ENCODE measurements at regions not wholly inside any gene's neighbourhood (a gene's known extent, or its start where the extent isn't known, plus 50 kb on each side); places are given as distances from the start of the nearest gene placed in this dataset.
"Not testable (repeated sequence)": the region's sequence is repeated elsewhere in the genome, so short reads cannot be mapped to it uniquely, and the experiment has no call there.

GRCh38 chr2:235105821-235106359, 154.1 kb downstream of the SH3BP4 start:
- no peak for TF ChIP-seq CTCF (IDR thresholded peaks at IDR 0.05; ENCODE audit: poor library complexity, severe bottlenecking)
- DNase-seq (ENCODE audit: low spot score) (no peak), ATAC-seq (ENCODE audit: low read depth) (no peak)

GRCh38 chr2:235106874-235107639, 155.2 kb downstream of the SH3BP4 start:
- Histone ChIP-seq H3K4me3 (ENCODE audit: severe bottlenecking) (no peak overlapping the region), H3K27me3 (ENCODE audit: insufficient read depth, poor library complexity, severe bottlenecking) (no peaks in the 10 kb centered on the region), H3K27ac (ENCODE audit: poor library complexity, severe bottlenecking) (no peak overlapping the region), H3K36me3 (ENCODE audit: low read depth) (no peaks in the 10 kb centered on the region), H3K4me1 (ENCODE audit: insufficient read depth, poor library complexity, severe bottlenecking) (no peaks in the 10 kb centered on the region), H3K9me3 (ENCODE audit: severe bottlenecking) (no peaks in the 10 kb centered on the region)
- TF ChIP-seq CTCF (IDR thresholded peaks at IDR 0.05; ENCODE audit: poor library complexity, severe bottlenecking), result peak; percentile 87
- ATAC-seq (ENCODE audit: low read depth), result peak; percentile 80; the same call in 2 of the 3 replicates
- no peak for DNase-seq (ENCODE audit: low spot score)

More at GRCh38 chr2:235105821-235106359, 154.1 kb downstream of the SH3BP4 start:
- H3K4me3 ChIP-seq (ENCODE audit: severe bottlenecking), result no peak overlapping the region
- no peaks in the 10 kb centered on the region for H3K27me3 ChIP-seq (ENCODE audit: insufficient read depth, poor library complexity, severe bottlenecking)
- no peaks in the 10 kb centered on the region for H3K36me3 ChIP-seq (ENCODE audit: low read depth)
- H3K27ac ChIP-seq (ENCODE audit: poor library complexity, severe bottlenecking), result no peak overlapping the region
- H3K4me1 ChIP-seq (ENCODE audit: insufficient read depth, poor library complexity, severe bottlenecking), result no peaks in the 10 kb centered on the region
- H3K9me3 ChIP-seq (ENCODE audit: severe bottlenecking), result no peaks in the 10 kb centered on the region

- H3K36me3 ChIP-seq (ENCODE audit: low read depth), result no peaks in the 10 kb centered on the region
- no peaks in the 10 kb centered on the region for H3K4me1 ChIP-seq (ENCODE audit: insufficient read depth, poor library complexity, severe bottlenecking)
- H3K9me3 ChIP-seq (ENCODE audit: severe bottlenecking), result no peaks in the 10 kb centered on the region
- ATAC-seq (ENCODE audit: low read depth), result no peak
- peak; percentile 6 for TF ChIP-seq CTCF (IDR thresholded peaks at IDR 0.05; ENCODE audit: poor library complexity, severe bottlenecking)
- H3K27me3 ChIP-seq (ENCODE audit: insufficient read depth, poor library complexity, severe bottlenecking), result no peaks in the 10 kb centered on the region
- H3K27ac ChIP-seq (ENCODE audit: poor library complexity, severe bottlenecking), result no peak overlapping the region
- no peak overlapping the region for H3K4me3 ChIP-seq (ENCODE audit: severe bottlenecking)
- DNase-seq (ENCODE audit: low spot score), result no peak
Measured at GRCh38 chr2:235107640-235107951, 155.8 kb downstream of the SH3BP4 start.

- not testable (repeated sequence) for H3K36me3 ChIP-seq (ENCODE audit: low read depth); H3K4me3 ChIP-seq (ENCODE audit: severe bottlenecking); H3K27ac ChIP-seq (ENCODE audit: poor library complexity, severe bottlenecking); H3K27me3 ChIP-seq (ENCODE audit: insufficient read depth, poor library complexity, severe bottlenecking); H3K4me1 ChIP-seq (ENCODE audit: insufficient read depth, poor library complexity, severe bottlenecking); DNase-seq (ENCODE audit: low spot score); H3K9me3 ChIP-seq (ENCODE audit: severe bottlenecking); ATAC-seq (ENCODE audit: low read depth)
Measured at GRCh38 chr2:235109561-235109960, 157.7 kb downstream of the SH3BP4 start.

GRCh38 chr2:235112365-235112764, 160.5 kb downstream of the SH3BP4 start:
- H3K4me1 ChIP-seq (ENCODE audit: insufficient read depth, poor library complexity, severe bottlenecking), result no peaks in the 10 kb centered on the region
- H3K27ac ChIP-seq (ENCODE audit: poor library complexity, severe bottlenecking), result no peak overlapping the region
- TF ChIP-seq CTCF (IDR thresholded peaks at IDR 0.05; ENCODE audit: poor library complexity, severe bottlenecking), result no peak
- no peak overlapping the region for H3K4me3 ChIP-seq (ENCODE audit: severe bottlenecking)
- DNase-seq (ENCODE audit: low spot score), result no peak
- no peaks in the 10 kb centered on the region for H3K36me3 ChIP-seq (ENCODE audit: low read depth)
- no peak for ATAC-seq (ENCODE audit: low read depth)
- H3K9me3 ChIP-seq (ENCODE audit: severe bottlenecking), result no peaks in the 10 kb centered on the region
- no peaks in the 10 kb centered on the region for H3K27me3 ChIP-seq (ENCODE audit: insufficient read depth, poor library complexity, severe bottlenecking)
